H9 (cell line): ENCODE measurements at regions not wholly inside any gene's neighbourhood (a gene's known extent, or its start where the extent isn't known, plus 50 kb on each side); places are given as distances from the start of the nearest gene placed in this dataset.

Experiments used
- DNase-seq: peaks from one replicate; pipeline ENCODE4 v3.0.0-alpha.2; 2017
- H2AFZ ChIP-seq: one replicate; pipeline ENCODE4 v1.6.1; 2013; ENCODE audit warnings: mild to moderate bottlenecking, low read length, control low read depth, moderate library complexity
- H2AK5ac ChIP-seq: 2 replicates; pipeline ENCODE4 v1.6.1; 2013; ENCODE audit warnings: low read length, control low read depth, mixed read lengths; ENCODE audit not compliant: insufficient read length
- H2BK120ac ChIP-seq: one replicate; pipeline ENCODE4 v1.6.1; 2013; ENCODE audit warnings: low read depth, mild to moderate bottlenecking, low read length, control low read depth, inconsistent platforms; ENCODE audit not compliant: poor library complexity, severe bottlenecking
- H2BK12ac ChIP-seq: 2 replicates; pipeline ENCODE4 v1.6.1; 2013; ENCODE audit warnings: low read length, control low read depth, mixed read lengths, low read depth; ENCODE audit not compliant: insufficient read length
- H2BK15ac ChIP-seq: 2 replicates; pipeline ENCODE4 v1.6.1; 2013; ENCODE audit warnings: low read depth, low read length, control low read depth
- H2BK20ac ChIP-seq: one replicate; pipeline ENCODE4 v1.6.1; 2013; ENCODE audit warnings: low read depth, mild to moderate bottlenecking, low read length, control low read depth, inconsistent platforms; ENCODE audit not compliant: poor library complexity, severe bottlenecking
- H2BK5ac ChIP-seq: 2 replicates; pipeline ENCODE4 v1.6.1; 2013; ENCODE audit warnings: low read length, control low read depth, mixed read lengths; ENCODE audit not compliant: insufficient read length
- H3K14ac ChIP-seq: 2 replicates; pipeline ENCODE4 v1.6.1; 2013; ENCODE audit warnings: low read length, control low read depth; ENCODE audit not compliant: insufficient read depth
- H3K18ac ChIP-seq: 2 replicates; pipeline ENCODE4 v1.6.1; 2013; ENCODE audit warnings: low read depth, mild to moderate bottlenecking, mixed read lengths, low read length, control low read depth; ENCODE audit not compliant: insufficient read length
- H3K23ac ChIP-seq: 2 replicates; pipeline ENCODE4 v1.6.1; 2013; ENCODE audit warnings: low read length, control low read depth, mixed read lengths, low read depth; ENCODE audit not compliant: insufficient read length
- H3K23me2 ChIP-seq: 2 replicates; pipeline ENCODE4 v1.6.1; 2013; ENCODE audit warnings: low read depth, mild to moderate bottlenecking, mixed read lengths, low read length, control low read depth; ENCODE audit not compliant: insufficient read length, poor library complexity, severe bottlenecking
- H3K27ac ChIP-seq: 2 replicates; pipeline ENCODE4 v1.5.1; 2013; ENCODE audit warnings: low read length, control low read depth, mixed read lengths, low read depth; ENCODE audit not compliant: insufficient read length
- H3K27me3 ChIP-seq: 2 replicates; pipeline ENCODE4 v1.6.1; 2013; ENCODE audit warnings: low read length, control low read depth, inconsistent platforms; ENCODE audit not compliant: insufficient read depth
- H3K4ac ChIP-seq: 2 replicates; pipeline ENCODE4 v1.6.1; 2013; ENCODE audit warnings: low read depth, mild to moderate bottlenecking, control low read depth, inconsistent platforms, low read length, moderate library complexity
- H3K4me1 ChIP-seq: 2 replicates; pipeline ENCODE4 v1.6.1; 2013; ENCODE audit warnings: low read length, control low read depth, inconsistent platforms; ENCODE audit not compliant: insufficient read depth
- H3K4me2 ChIP-seq: 2 replicates; pipeline ENCODE4 v1.6.1; 2013; ENCODE audit warnings: low read length, control low read depth, mixed read lengths; ENCODE audit not compliant: insufficient read length, insufficient read depth
- H3K56ac ChIP-seq: 2 replicates; pipeline ENCODE4 v1.6.1; 2013; ENCODE audit warnings: low read depth, mild to moderate bottlenecking, mixed read lengths, low read length, control low read depth; ENCODE audit not compliant: insufficient read length
- H3K79me1 ChIP-seq: 2 replicates; pipeline ENCODE4 v1.6.1; 2013; ENCODE audit warnings: low read depth, mild to moderate bottlenecking, moderate library complexity, low read length, control low read depth, inconsistent platforms; ENCODE audit not compliant: insufficient read depth, poor library complexity, severe bottlenecking
- H3K79me2 ChIP-seq: 2 replicates; pipeline ENCODE4 v1.6.1; 2013; ENCODE audit warnings: low read length, control low read depth, inconsistent platforms; ENCODE audit not compliant: insufficient read depth
- H3K9ac ChIP-seq: 2 replicates; pipeline ENCODE4 v1.6.1; 2013; ENCODE audit warnings: low read length, control low read depth, mixed read lengths; ENCODE audit not compliant: insufficient read length; ENCODE audit errors: extremely low read depth
- H3K9me3 ChIP-seq: one replicate; pipeline ENCODE4 v1.6.1; 2013; ENCODE audit warnings: low read depth, low read length, inconsistent platforms; ENCODE audit not compliant: control insufficient read depth
- H3T11ph ChIP-seq: one replicate; pipeline ENCODE4 v1.6.1; 2013; ENCODE audit warnings: mild to moderate bottlenecking, low read length, control low read depth, inconsistent platforms
- H4K20me1 ChIP-seq: one replicate; pipeline ENCODE4 v1.6.1; 2013; ENCODE audit not compliant: control insufficient read depth, insufficient read length, insufficient read depth
- H4K5ac ChIP-seq: 2 replicates; pipeline ENCODE4 v1.6.1; 2013; ENCODE audit warnings: low read depth, mild to moderate bottlenecking, mixed read lengths, low read length, control low read depth; ENCODE audit not compliant: insufficient read length
- H4K8ac ChIP-seq: replicated peaks from 2 replicates; pipeline ENCODE4 v1.6.1; 2013; ENCODE audit warnings: low read length, control low read depth, mixed read lengths, low read depth; ENCODE audit not compliant: insufficient read length
- H4K91ac ChIP-seq: 2 replicates; pipeline ENCODE4 v1.6.1; 2013; ENCODE audit warnings: low read depth, mild to moderate bottlenecking, moderate library complexity, mixed read lengths, low read length, control low read depth; ENCODE audit not compliant: insufficient read length
- H3K27ac Mint-ChIP-seq, 3 experiments: 2 replicates in 2 of 3; 3 replicates in 1 of 3; pipeline ENCODE4 v1.8.0; 2020 to 2021; ENCODE audit warnings: mixed read lengths in 3 of 3, mild to moderate bottlenecking in 1 of 3, moderate library complexity in 1 of 3
- H3K27me3 Mint-ChIP-seq: 2 replicates; pipeline ENCODE4 v1.8.0; 2021; ENCODE audit warnings: low read depth, mild to moderate bottlenecking, moderate library complexity, mixed read lengths
- H3K36me3 Mint-ChIP-seq, 3 experiments: 2 replicates in 2 of 3; 3 replicates in 1 of 3; pipeline ENCODE4 v1.8.0; 2020 to 2021; ENCODE audit warnings: low read depth in 3 of 3, mixed read lengths in 3 of 3; ENCODE audit not compliant: insufficient read depth in 1 of 3
- H3K4me1 Mint-ChIP-seq, 2 experiments: 2 replicates each; pipeline ENCODE4 v1.8.0; 2020; ENCODE audit warnings: mixed read lengths in 2 of 2
- H3K4me3 Mint-ChIP-seq, 2 experiments: 2 replicates in 1 of 2; 3 replicates in 1 of 2; pipeline ENCODE4 v1.8.0; 2020 to 2021; ENCODE audit warnings: mild to moderate bottlenecking in 2 of 2, mixed read lengths in 2 of 2, moderate library complexity in 1 of 2
- H3K9me3 Mint-ChIP-seq, 2 experiments: 2 replicates in 1 of 2; 3 replicates in 1 of 2; pipeline ENCODE4 v1.8.0; 2020; ENCODE audit warnings: mild to moderate bottlenecking in 2 of 2, mixed read lengths in 2 of 2, moderate library complexity in 1 of 2
- CTCF ChIP-seq: fragments of 200-600 bp; sonication (generic); conservative IDR thresholded peaks from 3 replicates; pipeline ENCODE4 v1.8.0; 2021; ENCODE audit warnings: antibody characterized with exemption, mild to moderate bottlenecking

GRCh38 chr4:96112631-96113030 lies 272.7 kb downstream of the PDHA2 start:
- no peak overlapping the region for H2BK20ac ChIP-seq
- H2BK15ac ChIP-seq: no peak overlapping the region
- H3K18ac ChIP-seq: no peak overlapping the region
- Mint-ChIP-seq H3K27me3 (no peaks in the 10 kb centered on the region), H3K36me3 (peaks cover 0 to 17% (median 5%) of the 10 kb centered on the region in 3 experiments; a peak in 5 of 7 replicates), H3K4me1 (no peaks in the 10 kb centered on the region), H3K4me3 (no peak overlapping the region), H3K9me3 (peaks cover 4% of the 10 kb centered on the region in 2 experiments; a peak in 3 of 5 replicates), H3K27ac (no peak overlapping the region)
- no peaks in the 10 kb centered on the region for H3K79me2 ChIP-seq
- TF ChIP-seq CTCF: no peak
- H3K23ac ChIP-seq: no peak overlapping the region
- H3K9ac ChIP-seq: no peak overlapping the region
- no peak overlapping the region for H3K4ac ChIP-seq
- no peaks in the 10 kb centered on the region for H3K27me3 ChIP-seq
- no peaks in the 10 kb centered on the region for H4K20me1 ChIP-seq
- no peak overlapping the region for H2BK5ac ChIP-seq
- H3K27ac ChIP-seq: no peak overlapping the region
- no peaks in the 10 kb centered on the region for H3K79me1 ChIP-seq
- no peak overlapping the region for H3K14ac ChIP-seq
- no peak overlapping the region for H4K5ac ChIP-seq
- H3T11ph ChIP-seq: no peak overlapping the region
- no peaks in the 10 kb centered on the region for H3K23me2 ChIP-seq
- H2AK5ac ChIP-seq: no peak overlapping the region
- no peaks in the 10 kb centered on the region for H3K9me3 ChIP-seq
- H3K56ac ChIP-seq: no peak overlapping the region
- H3K4me1 ChIP-seq: no peaks in the 10 kb centered on the region
- no peak overlapping the region for H4K8ac ChIP-seq
- no peak overlapping the region for H4K91ac ChIP-seq
- no peak overlapping the region for H2BK12ac ChIP-seq
- H3K4me2 ChIP-seq: no peak overlapping the region
- DNase-seq: no peak
- H2BK120ac ChIP-seq: no peak overlapping the region
- no peak overlapping the region for H2AFZ ChIP-seq
